Gastrocnemius medialis (tissue), 4 donors: ENCODE measurements at regions not wholly inside any gene's neighbourhood (a gene's known extent, or its start where the extent isn't known, plus 50 kb on each side); places are given as distances from the start of the nearest gene placed in this dataset.
"Not testable (repeated sequence)": the region's sequence is repeated elsewhere in the genome, so short reads cannot be mapped to it uniquely, and the experiment has no call there.

Experiments used
- ATAC-seq, 2 donors: fragments of 150-250 bp; one replicate each; pipeline ENCODE4 v1.9.1; 2016
- DNase-seq, 2 donors: peaks; one replicate each; pipeline ENCODE4 v3.0.0-alpha.2; 2019
- H3K27ac ChIP-seq, 4 donors: fragments of 200-600 bp; sonication (generic); 1 replicate in 1 of 4; 2 replicates in 3 of 4; pipeline ENCODE4 v1.5.1; 2016 to 2018; ENCODE audit warnings: mild to moderate bottlenecking in 2 of 4, moderate library complexity in 1 of 4
- H3K27me3 ChIP-seq, 3 donors: fragments of 200-600 bp; sonication (generic) in 2 of 3; 1 replicate in 1 of 3; 2 replicates in 2 of 3; pipeline versions ENCODE4 v1.5.1 to v1.6.0; 2016 to 2019; ENCODE audit warnings: mild to moderate bottlenecking in 1 of 3, moderate library complexity in 1 of 3
- H3K36me3 ChIP-seq, 2 donors: fragments of 200-600 bp; sonication (generic) in 1 of 2; one replicate each; pipeline ENCODE4 v1.5.1; 2017 to 2018
- H3K4me1 ChIP-seq, 2 donors: fragments of 200-600 bp; sonication (generic) in 1 of 2; one replicate each; pipeline ENCODE4 v1.5.1; 2016 to 2017; ENCODE audit warnings: mild to moderate bottlenecking in 2 of 2
- H3K4me3 ChIP-seq, 4 donors: fragments of 200-600 bp; sonication (generic) in 3 of 4; 1 replicate in 1 of 4; 2 replicates in 3 of 4; pipeline ENCODE4 v1.5.1; 2016 to 2019; ENCODE audit warnings: mild to moderate bottlenecking in 2 of 4
- H3K9me3 ChIP-seq, 3 donors: fragments of 200-600 bp; sonication (generic) in 2 of 3; 1 replicate in 1 of 3; 2 replicates in 2 of 3; pipeline ENCODE4 v1.5.1; 2016 to 2019
- POLR2A ChIP-seq, 2 donors: fragments of 450-650 bp; IDR thresholded peaks; one replicate each; pipeline ENCODE4 v1.6.1; 2017; ENCODE audit warnings: antibody characterized with exemption in 2 of 2, mild to moderate bottlenecking in 2 of 2, moderate library complexity in 2 of 2
- in situ Hi-C, 4 donors: fragments of 200-750 bp; cut with MboI; loops; one replicate each; pipeline versions ENCODE4 v1.15.0 to v1.8.0; 2017; ENCODE audit warnings: low sequenced_read_pairs in 4 of 4
- intact Hi-C: fragments of 100-400 bp; cut with DNase I; formaldehyde crosslinking; loops from one replicate; pipeline ENCODE4 v1.15.1; 2023; ENCODE audit warnings: low total_unique reads
- TF ChIP-seq, protein P1 (sequence below), 5 experiments: fragments of 450-650 bp in 3 of 5; fragments of 200-600 bp in 2 of 5; sonication (generic) in 2 of 5; IDR thresholded peaks in 4 of 5; conservative IDR thresholded peaks in 1 of 5; 1 replicate in 4 of 5; 2 replicates in 1 of 5; pipeline ENCODE4 v1.5.1; 2016 to 2019; ENCODE audit warnings: antibody characterized with exemption in 5 of 5, mild to moderate bottlenecking in 3 of 5, moderate library complexity in 3 of 5

DNA sequence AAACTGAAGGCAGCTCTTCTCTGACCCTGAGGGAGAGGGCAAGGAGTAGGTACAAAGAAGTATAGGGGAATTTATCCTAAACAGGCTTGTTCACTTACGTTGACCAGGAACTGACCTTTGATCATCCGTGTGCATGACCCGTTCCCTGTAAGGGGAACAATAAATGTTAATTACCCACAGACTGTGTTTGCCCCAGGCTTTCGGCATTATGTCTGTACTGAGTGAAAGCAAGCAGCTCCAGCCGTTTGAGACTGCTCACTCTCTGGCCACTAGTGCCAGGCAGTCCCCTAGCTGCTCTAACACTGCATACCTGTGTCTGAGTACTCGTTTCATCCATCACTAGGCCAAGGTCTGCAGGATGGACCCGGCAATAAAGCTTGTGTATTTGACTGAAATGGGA, 1365.3 kb downstream of the NCAM2 start:
- DNase-seq (no peak), ATAC-seq (no peak)
- Histone ChIP-seq H3K4me1 (no peaks in the 10 kb centered on the region), H3K36me3 (no peaks in the 10 kb centered on the region), H3K27me3 (no peaks in the 10 kb centered on the region), H3K9me3 (no peaks in the 10 kb centered on the region), H3K4me3 (no peak overlapping the region), H3K27ac (no peak overlapping the region)
- intact Hi-C loops (no loop called here), in situ Hi-C loops (no loop called here)
- TF ChIP-seq, protein P1, sequence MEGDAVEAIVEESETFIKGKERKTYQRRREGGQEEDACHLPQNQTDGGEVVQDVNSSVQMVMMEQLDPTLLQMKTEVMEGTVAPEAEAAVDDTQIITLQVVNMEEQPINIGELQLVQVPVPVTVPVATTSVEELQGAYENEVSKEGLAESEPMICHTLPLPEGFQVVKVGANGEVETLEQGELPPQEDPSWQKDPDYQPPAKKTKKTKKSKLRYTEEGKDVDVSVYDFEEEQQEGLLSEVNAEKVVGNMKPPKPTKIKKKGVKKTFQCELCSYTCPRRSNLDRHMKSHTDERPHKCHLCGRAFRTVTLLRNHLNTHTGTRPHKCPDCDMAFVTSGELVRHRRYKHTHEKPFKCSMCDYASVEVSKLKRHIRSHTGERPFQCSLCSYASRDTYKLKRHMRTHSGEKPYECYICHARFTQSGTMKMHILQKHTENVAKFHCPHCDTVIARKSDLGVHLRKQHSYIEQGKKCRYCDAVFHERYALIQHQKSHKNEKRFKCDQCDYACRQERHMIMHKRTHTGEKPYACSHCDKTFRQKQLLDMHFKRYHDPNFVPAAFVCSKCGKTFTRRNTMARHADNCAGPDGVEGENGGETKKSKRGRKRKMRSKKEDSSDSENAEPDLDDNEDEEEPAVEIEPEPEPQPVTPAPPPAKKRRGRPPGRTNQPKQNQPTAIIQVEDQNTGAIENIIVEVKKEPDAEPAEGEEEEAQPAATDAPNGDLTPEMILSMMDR (IDR thresholded peaks at IDR 0.05 in 4 of 5, conservative IDR thresholded peaks at IDR 0.05 in 1 of 5): no peak
- TF ChIP-seq POLR2A (IDR thresholded peaks at IDR 0.05): no peak

DNA sequence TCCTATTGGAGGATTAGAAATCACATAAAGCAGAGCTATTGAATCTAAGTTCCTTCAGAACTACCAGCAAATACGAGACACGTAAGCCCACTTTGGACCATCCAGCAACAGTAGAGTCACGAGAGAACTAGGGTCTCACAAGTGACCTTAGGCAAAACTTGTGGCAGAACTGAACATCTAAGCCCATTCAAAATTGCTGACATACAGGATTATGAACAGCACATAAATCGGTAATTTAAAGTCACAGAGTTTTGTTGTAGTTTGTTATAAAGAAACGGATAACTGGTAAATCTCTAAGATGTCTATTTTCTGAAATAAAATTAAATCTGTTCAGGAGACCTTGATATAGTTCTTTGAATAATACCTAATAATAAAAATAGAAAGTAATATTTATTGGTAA, 1366.0 kb downstream of the NCAM2 start:
- no peaks in the 10 kb centered on the region for H3K27me3 ChIP-seq
- no peak overlapping the region for H3K4me3 ChIP-seq
- in situ Hi-C loops: no loop called here
- intact Hi-C loops: no loop called here
- no peak for TF ChIP-seq POLR2A (IDR thresholded peaks at IDR 0.05)
- TF ChIP-seq, protein P1 (IDR thresholded peaks at IDR 0.05 in 4 of 5, conservative IDR thresholded peaks at IDR 0.05 in 1 of 5): no peak
- H3K4me1 ChIP-seq: no peaks in the 10 kb centered on the region
- ATAC-seq (no peak), DNase-seq (no peak)
- no peaks in the 10 kb centered on the region for H3K36me3 ChIP-seq
- no peak overlapping the region for H3K27ac ChIP-seq
- no peaks in the 10 kb centered on the region for H3K9me3 ChIP-seq

DNA sequence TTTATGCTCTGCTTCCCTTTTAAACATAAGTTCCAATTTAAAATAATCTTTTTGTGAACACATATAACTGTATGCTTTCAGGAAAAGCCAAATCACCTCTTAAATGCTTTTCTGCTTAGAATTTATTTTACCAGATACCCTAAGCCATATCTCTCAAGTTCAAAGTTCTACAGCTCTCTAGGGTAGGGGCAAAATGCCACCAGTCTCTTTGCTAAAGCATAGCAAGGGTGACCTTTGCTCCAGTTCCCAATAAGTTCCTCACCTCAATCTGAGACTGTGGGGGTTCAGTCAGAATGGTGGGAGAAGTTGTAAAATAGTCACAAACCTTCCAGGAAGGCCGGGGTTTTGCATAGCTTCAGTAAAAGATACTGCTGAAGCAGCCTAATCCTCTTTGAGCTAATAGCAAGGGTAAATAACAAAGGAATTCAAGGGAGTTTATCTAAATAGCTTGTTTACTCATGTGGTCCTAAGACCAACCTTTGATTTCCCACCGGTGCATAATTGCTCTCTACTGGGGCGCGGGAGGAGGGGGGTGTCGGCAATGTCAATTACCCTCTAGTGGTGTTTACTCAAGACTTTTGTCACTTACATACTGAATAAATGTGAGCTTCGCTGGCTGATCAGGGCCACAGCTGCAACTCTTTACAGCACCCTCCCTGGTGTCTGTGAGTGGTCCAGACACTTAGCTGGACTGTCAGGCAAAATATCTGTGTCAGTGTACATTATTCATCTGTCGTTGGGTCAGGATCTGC, 1376.2 kb downstream of the NCAM2 start:
- Histone ChIP-seq H3K4me3 (no peak overlapping the region), H3K36me3 (no peaks in the 10 kb centered on the region), H3K4me1 (no peaks in the 10 kb centered on the region), H3K9me3 (no peaks in the 10 kb centered on the region), H3K27ac (no peak overlapping the region), H3K27me3 (no peaks in the 10 kb centered on the region)
- intact Hi-C loops (no loop called here), in situ Hi-C loops (no loop called here)
- TF ChIP-seq, protein P1 (IDR thresholded peaks at IDR 0.05 in 4 of 5, conservative IDR thresholded peaks at IDR 0.05 in 1 of 5): no peak
- no peak for TF ChIP-seq POLR2A (IDR thresholded peaks at IDR 0.05)
- DNase-seq: no peak
- no peak for ATAC-seq

DNA sequence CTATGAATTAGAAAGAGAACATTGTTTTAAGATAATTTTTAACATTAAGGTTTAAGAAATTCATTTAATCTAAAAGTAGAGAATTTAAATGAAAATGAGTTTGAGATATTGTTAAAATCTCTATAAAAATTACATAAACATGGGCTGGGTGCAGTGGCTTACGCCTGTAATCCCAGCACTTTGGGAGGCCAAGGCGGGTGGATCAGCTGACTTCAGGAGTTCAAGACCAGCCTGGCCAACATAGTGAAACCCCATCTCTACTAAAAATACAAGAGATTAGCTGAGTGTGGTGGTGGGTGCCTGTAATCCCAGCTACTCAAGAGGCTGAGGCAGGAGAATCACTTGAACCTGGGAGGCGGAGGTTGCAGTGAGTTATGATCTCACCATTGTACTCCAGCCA, 1379.6 kb downstream of the NCAM2 start:
- H3K9me3 ChIP-seq, ATAC-seq, DNase-seq, H3K4me3 ChIP-seq, intact Hi-C loops, H3K4me1 ChIP-seq, H3K27ac ChIP-seq, in situ Hi-C loops, H3K36me3 ChIP-seq, H3K27me3 ChIP-seq: not testable (repeated sequence)

DNA sequence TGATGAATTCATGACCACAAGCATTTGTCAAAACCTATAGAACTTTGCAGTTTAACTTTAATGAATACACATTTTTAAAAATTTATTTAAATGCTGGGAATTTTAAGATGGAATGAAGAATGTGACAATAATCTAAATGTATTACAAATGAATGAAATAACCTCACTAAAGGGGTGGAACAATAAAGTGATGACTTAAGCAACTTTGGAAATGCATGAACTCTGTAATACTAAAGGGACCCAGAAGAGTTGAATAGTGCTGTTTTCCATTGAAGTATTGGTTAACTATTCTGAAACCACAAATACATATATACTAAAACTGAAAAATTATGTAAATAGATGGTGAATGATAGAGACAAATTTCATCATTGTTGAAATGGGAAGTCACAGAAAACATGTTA, 1395.1 kb downstream of the NCAM2 start:
- H3K27ac ChIP-seq: no peak overlapping the region
- intact Hi-C loops (no loop called here), in situ Hi-C loops (no loop called here)
- TF ChIP-seq POLR2A (IDR thresholded peaks at IDR 0.05): no peak
- TF ChIP-seq, protein P1 (IDR thresholded peaks at IDR 0.05 in 4 of 5, conservative IDR thresholded peaks at IDR 0.05 in 1 of 5): no peak
- no peaks in the 10 kb centered on the region for H3K9me3 ChIP-seq
- no peak overlapping the region for H3K4me3 ChIP-seq
- H3K36me3 ChIP-seq: no peaks in the 10 kb centered on the region
- DNase-seq (no peak), ATAC-seq (no peak)
- H3K27me3 ChIP-seq: no peaks in the 10 kb centered on the region
- H3K4me1 ChIP-seq: no peaks in the 10 kb centered on the region
